ENCODE measurements at regions not wholly inside any gene's neighbourhood (a gene's known extent, or its start where the extent isn't known, plus 50 kb on each side); places are given as distances from the start of the nearest gene placed in this dataset.

DNA sequence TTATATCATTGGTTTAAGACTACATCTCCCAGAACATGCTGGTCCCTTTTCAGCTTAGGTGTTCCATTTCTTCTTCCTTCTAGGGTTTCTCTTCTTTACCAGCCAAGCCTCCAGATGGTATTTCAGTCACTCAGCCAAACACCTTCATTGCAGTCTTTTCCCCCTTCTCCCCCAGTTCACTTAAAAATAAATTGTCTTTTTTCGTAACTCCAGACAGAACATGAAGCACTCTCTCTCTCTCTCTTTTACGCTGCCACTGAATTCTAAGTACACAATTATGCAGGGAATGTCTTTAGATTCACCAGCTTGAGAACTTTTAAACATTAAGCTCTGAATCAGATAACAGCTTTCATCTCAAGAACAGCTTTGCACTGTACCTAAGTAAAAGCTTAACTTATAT lies 419.7 kb upstream of the BRINP1 start (continued):
- no peak for TF ChIP-seq HNF4G (IDR thresholded peaks at IDR 0.05)
- TF ChIP-seq FOXA1 (IDR thresholded peaks at IDR 0.05) = no peak
- no peak for TF ChIP-seq TAF1 (conservative IDR thresholded peaks at IDR 0.05)
- TF ChIP-seq RXRA (IDR thresholded peaks at IDR 0.05) = no peak
- TF ChIP-seq, protein P1, sequence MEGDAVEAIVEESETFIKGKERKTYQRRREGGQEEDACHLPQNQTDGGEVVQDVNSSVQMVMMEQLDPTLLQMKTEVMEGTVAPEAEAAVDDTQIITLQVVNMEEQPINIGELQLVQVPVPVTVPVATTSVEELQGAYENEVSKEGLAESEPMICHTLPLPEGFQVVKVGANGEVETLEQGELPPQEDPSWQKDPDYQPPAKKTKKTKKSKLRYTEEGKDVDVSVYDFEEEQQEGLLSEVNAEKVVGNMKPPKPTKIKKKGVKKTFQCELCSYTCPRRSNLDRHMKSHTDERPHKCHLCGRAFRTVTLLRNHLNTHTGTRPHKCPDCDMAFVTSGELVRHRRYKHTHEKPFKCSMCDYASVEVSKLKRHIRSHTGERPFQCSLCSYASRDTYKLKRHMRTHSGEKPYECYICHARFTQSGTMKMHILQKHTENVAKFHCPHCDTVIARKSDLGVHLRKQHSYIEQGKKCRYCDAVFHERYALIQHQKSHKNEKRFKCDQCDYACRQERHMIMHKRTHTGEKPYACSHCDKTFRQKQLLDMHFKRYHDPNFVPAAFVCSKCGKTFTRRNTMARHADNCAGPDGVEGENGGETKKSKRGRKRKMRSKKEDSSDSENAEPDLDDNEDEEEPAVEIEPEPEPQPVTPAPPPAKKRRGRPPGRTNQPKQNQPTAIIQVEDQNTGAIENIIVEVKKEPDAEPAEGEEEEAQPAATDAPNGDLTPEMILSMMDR (IDR thresholded peaks at IDR 0.05; ENCODE audit: low read depth, low read length, missing input control) = no peak
- no peak for TF ChIP-seq YY1 (IDR thresholded peaks at IDR 0.05)
- no peak for TF ChIP-seq GABPA (IDR thresholded peaks at IDR 0.05 in 1 of 2, conservative IDR thresholded peaks at IDR 0.05 in 1 of 2)

DNA sequence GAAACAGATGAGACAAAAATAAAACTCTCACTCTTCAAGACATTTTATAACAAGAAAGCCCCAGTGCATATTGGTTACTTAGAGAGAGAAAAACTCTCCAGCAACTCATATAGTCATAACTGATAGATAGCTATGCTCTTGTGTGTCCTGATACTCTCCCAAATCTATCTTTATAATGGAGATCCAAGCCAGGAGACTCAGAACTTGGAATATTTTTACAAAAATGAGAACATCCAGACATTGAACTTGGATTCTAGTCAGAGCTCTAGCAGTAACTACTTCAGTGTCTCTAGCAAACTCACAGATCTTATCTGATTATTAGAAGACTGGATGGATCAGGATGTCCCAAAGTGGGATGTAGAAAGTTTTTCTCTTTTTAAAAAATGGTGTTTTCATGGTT lies 412.7 kb upstream of the BRINP1 start:
- H3K4me1 ChIP-seq (ENCODE audit: control insufficient read depth in 4 of 4, insufficient read depth in 4 of 4, low read length in 3 of 4) = no peaks in the 10 kb centered on the region
- TF ChIP-seq SP1 (IDR thresholded peaks at IDR 0.05) (no peak), JUND (IDR thresholded peaks at IDR 0.05) (no peak), RXRA (IDR thresholded peaks at IDR 0.05) (no peak), HNF4G (IDR thresholded peaks at IDR 0.05) (no peak), TAF1 (conservative IDR thresholded peaks at IDR 0.05) (no peak), GABPA (IDR thresholded peaks at IDR 0.05 in 1 of 2, conservative IDR thresholded peaks at IDR 0.05 in 1 of 2) (no peak)
- TF ChIP-seq, protein P2, sequence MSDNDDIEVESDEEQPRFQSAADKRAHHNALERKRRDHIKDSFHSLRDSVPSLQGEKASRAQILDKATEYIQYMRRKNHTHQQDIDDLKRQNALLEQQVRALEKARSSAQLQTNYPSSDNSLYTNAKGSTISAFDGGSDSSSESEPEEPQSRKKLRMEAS (IDR thresholded peaks at IDR 0.05) = no peak
- TF ChIP-seq, protein P3, sequence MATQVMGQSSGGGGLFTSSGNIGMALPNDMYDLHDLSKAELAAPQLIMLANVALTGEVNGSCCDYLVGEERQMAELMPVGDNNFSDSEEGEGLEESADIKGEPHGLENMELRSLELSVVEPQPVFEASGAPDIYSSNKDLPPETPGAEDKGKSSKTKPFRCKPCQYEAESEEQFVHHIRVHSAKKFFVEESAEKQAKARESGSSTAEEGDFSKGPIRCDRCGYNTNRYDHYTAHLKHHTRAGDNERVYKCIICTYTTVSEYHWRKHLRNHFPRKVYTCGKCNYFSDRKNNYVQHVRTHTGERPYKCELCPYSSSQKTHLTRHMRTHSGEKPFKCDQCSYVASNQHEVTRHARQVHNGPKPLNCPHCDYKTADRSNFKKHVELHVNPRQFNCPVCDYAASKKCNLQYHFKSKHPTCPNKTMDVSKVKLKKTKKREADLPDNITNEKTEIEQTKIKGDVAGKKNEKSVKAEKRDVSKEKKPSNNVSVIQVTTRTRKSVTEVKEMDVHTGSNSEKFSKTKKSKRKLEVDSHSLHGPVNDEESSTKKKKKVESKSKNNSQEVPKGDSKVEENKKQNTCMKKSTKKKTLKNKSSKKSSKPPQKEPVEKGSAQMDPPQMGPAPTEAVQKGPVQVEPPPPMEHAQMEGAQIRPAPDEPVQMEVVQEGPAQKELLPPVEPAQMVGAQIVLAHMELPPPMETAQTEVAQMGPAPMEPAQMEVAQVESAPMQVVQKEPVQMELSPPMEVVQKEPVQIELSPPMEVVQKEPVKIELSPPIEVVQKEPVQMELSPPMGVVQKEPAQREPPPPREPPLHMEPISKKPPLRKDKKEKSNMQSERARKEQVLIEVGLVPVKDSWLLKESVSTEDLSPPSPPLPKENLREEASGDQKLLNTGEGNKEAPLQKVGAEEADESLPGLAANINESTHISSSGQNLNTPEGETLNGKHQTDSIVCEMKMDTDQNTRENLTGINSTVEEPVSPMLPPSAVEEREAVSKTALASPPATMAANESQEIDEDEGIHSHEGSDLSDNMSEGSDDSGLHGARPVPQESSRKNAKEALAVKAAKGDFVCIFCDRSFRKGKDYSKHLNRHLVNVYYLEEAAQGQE (IDR thresholded peaks at IDR 0.05) = no peak
- TF ChIP-seq, protein P4, sequence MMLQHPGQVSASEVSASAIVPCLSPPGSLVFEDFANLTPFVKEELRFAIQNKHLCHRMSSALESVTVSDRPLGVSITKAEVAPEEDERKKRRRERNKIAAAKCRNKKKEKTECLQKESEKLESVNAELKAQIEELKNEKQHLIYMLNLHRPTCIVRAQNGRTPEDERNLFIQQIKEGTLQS (IDR thresholded peaks at IDR 0.05) = no peak
- TF ChIP-seq, protein P5, sequence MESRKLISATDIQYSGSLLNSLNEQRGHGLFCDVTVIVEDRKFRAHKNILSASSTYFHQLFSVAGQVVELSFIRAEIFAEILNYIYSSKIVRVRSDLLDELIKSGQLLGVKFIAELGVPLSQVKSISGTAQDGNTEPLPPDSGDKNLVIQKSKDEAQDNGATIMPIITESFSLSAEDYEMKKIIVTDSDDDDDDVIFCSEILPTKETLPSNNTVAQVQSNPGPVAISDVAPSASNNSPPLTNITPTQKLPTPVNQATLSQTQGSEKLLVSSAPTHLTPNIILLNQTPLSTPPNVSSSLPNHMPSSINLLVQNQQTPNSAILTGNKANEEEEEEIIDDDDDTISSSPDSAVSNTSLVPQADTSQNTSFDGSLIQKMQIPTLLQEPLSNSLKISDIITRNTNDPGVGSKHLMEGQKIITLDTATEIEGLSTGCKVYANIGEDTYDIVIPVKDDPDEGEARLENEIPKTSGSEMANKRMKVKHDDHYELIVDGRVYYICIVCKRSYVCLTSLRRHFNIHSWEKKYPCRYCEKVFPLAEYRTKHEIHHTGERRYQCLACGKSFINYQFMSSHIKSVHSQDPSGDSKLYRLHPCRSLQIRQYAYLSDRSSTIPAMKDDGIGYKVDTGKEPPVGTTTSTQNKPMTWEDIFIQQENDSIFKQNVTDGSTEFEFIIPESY (IDR thresholded peaks at IDR 0.05) = no peak
- no peak for DNase-seq (ENCODE audit: low spot score)
- no peak overlapping the region for H3K9ac ChIP-seq (ENCODE audit: low read depth in 1 of 2, low read length in 2 of 2)
- H3K9me3 ChIP-seq (ENCODE audit: control insufficient read depth in 4 of 4, low read length in 3 of 4) = no peaks in the 10 kb centered on the region
- no peak overlapping the region for H3K27ac ChIP-seq (ENCODE audit: low read depth in 1 of 2, low read length in 2 of 2)
- H3K36me3 ChIP-seq (ENCODE audit: control insufficient read depth in 4 of 4, insufficient read depth in 3 of 4, low read depth in 1 of 4, low read length in 3 of 4) = no peaks in the 10 kb centered on the region
- H3K4me3 ChIP-seq (ENCODE audit: low read depth in 1 of 3, low read length in 3 of 3) = no peak overlapping the region
- H3K27me3 ChIP-seq (ENCODE audit: control insufficient read depth in 4 of 4, insufficient read depth in 4 of 4, low read length in 3 of 4) = no peaks in the 10 kb centered on the region

DNA sequence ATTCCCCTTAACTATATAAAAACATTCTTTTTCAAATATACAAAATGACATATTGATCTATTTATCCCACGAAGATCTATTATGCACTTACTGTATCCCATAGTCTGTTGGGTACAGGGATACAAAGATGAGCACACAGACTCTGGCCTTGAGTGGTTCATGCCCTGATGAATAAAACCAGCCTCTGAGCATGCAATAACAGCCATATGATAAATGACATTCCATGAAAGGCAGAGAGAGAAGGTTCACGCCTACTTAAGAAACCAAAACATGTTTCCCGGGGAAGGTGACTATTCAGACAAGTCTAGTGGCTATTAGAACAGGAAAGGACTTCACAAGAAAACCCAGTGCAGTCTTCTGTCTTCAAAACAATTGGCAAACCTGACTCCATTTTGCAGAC lies 406.2 kb upstream of the BRINP1 start:
- H3K4me1 ChIP-seq (ENCODE audit: control insufficient read depth in 4 of 4, insufficient read depth in 4 of 4, low read length in 3 of 4) = no peaks in the 10 kb centered on the region

More for the DNA sequence above, 406.2 kb upstream of the BRINP1 start:
- Histone ChIP-seq H3K27me3 (ENCODE audit: control insufficient read depth in 4 of 4, insufficient read depth in 4 of 4, low read length in 3 of 4) (no peaks in the 10 kb centered on the region), H3K9ac (ENCODE audit: low read depth in 1 of 2, low read length in 2 of 2) (no peak overlapping the region), H3K36me3 (ENCODE audit: control insufficient read depth in 4 of 4, insufficient read depth in 3 of 4, low read depth in 1 of 4, low read length in 3 of 4) (no peaks in the 10 kb centered on the region), H3K27ac (ENCODE audit: low read depth in 1 of 2, low read length in 2 of 2) (no peak overlapping the region), H3K9me3 (ENCODE audit: control insufficient read depth in 4 of 4, low read length in 3 of 4) (no peaks in the 10 kb centered on the region), H3K4me3 (ENCODE audit: low read depth in 1 of 3, low read length in 3 of 3) (no peak overlapping the region)
- TF ChIP-seq HNF4G (IDR thresholded peaks at IDR 0.05) (no peak), RXRA (IDR thresholded peaks at IDR 0.05) (no peak), SP1 (IDR thresholded peaks at IDR 0.05) (no peak), HNF4A (conservative IDR thresholded peaks at IDR 0.05) (no peak), FOXA2 (IDR thresholded peaks at IDR 0.05) (no peak), EGR1 (IDR thresholded peaks at IDR 0.05; ENCODE audit: low read depth in 2 of 2) (no peak)
- TF ChIP-seq, protein P3 (IDR thresholded peaks at IDR 0.05) = no peak
- TF ChIP-seq, protein P4 (IDR thresholded peaks at IDR 0.05) = no peak
- TF ChIP-seq, protein P5 (IDR thresholded peaks at IDR 0.05) = no peak
- DNase-seq (ENCODE audit: low spot score) = no peak
- WGBS = 66% methylated on average over 3 of the region's 3 CpGs

Data from liver (tissue), 8 donors.